ENCODE measurements at regions not wholly inside any gene's neighbourhood (a gene's known extent, or its start where the extent isn't known, plus 50 kb on each side); places are given as distances from the start of the nearest gene placed in this dataset.

- H3K9me3 ChIP-seq = no peaks in the 10 kb centered on the region
- H3K4me1 ChIP-seq (ENCODE audit: control insufficient read depth in 1 of 2, low read depth in 2 of 2) = no peaks in the 10 kb centered on the region
- ATAC-seq (ENCODE audit: insufficient number of reproducible peaks, low FRiP score, low read depth) (no peak), DNase-seq (ENCODE audit: low spot score) (no peak)
- no peak for TF ChIP-seq CTCF (IDR thresholded peaks at IDR 0.05)
- H3K27ac ChIP-seq = no peak overlapping the region
- H3K36me3 ChIP-seq = no peaks in the 10 kb centered on the region
- H3K4me3 ChIP-seq = no peak overlapping the region
- no peaks in the 10 kb centered on the region for H3K27me3 ChIP-seq (replicated peaks; ENCODE audit: insufficient read depth)
Measured at GRCh38 chr17:68143425-68143824, 104.4 kb upstream of the AMZ2 start.

GRCh38 chr17:68145088-68145487, 102.8 kb upstream of the AMZ2 start:
- no peaks in the 10 kb centered on the region for H3K4me1 ChIP-seq (ENCODE audit: control insufficient read depth in 1 of 2, low read depth in 2 of 2)
- no peaks in the 10 kb centered on the region for H3K27me3 ChIP-seq (replicated peaks; ENCODE audit: insufficient read depth)
- H3K36me3 ChIP-seq = no peaks in the 10 kb centered on the region
- ATAC-seq (ENCODE audit: insufficient number of reproducible peaks, low FRiP score, low read depth) (no peak), DNase-seq (ENCODE audit: low spot score) (no peak)
- no peak overlapping the region for H3K4me3 ChIP-seq
- no peak overlapping the region for H3K27ac ChIP-seq
- no peak for TF ChIP-seq CTCF (IDR thresholded peaks at IDR 0.05)
- no peaks in the 10 kb centered on the region for H3K9me3 ChIP-seq

GRCh38 chr17:68148936-68149335, 98.9 kb upstream of the AMZ2 start:
- no peak overlapping the region for H3K4me3 ChIP-seq
- no peak for TF ChIP-seq CTCF (IDR thresholded peaks at IDR 0.05)
- ATAC-seq (ENCODE audit: insufficient number of reproducible peaks, low FRiP score, low read depth) (no peak), DNase-seq (ENCODE audit: low spot score) (no peak)
- H3K4me1 ChIP-seq (ENCODE audit: control insufficient read depth in 1 of 2, low read depth in 2 of 2) = no peaks in the 10 kb centered on the region
- no peak overlapping the region for H3K27ac ChIP-seq
- H3K9me3 ChIP-seq = no peaks in the 10 kb centered on the region
- no peaks in the 10 kb centered on the region for H3K36me3 ChIP-seq
- no peaks in the 10 kb centered on the region for H3K27me3 ChIP-seq (replicated peaks; ENCODE audit: insufficient read depth)

GRCh38 chr17:68152161-68152571, 95.7 kb upstream of the AMZ2 start:
- Histone ChIP-seq H3K27ac (no peak overlapping the region), H3K4me1 (ENCODE audit: control insufficient read depth in 1 of 2, low read depth in 2 of 2) (no peaks in the 10 kb centered on the region), H3K27me3 (replicated peaks; ENCODE audit: insufficient read depth) (no peaks in the 10 kb centered on the region), H3K9me3 (no peaks in the 10 kb centered on the region), H3K4me3 (no peak overlapping the region), H3K36me3 (no peaks in the 10 kb centered on the region)
- TF ChIP-seq CTCF (IDR thresholded peaks at IDR 0.05) = no peak
- ATAC-seq (ENCODE audit: insufficient number of reproducible peaks, low FRiP score, low read depth) (no peak), DNase-seq (ENCODE audit: low spot score) (no peak)

GRCh38 chr17:68155692-68156091, 92.2 kb upstream of the AMZ2 start:
- H3K9me3 ChIP-seq = no peaks in the 10 kb centered on the region
- no peak for ATAC-seq (ENCODE audit: insufficient number of reproducible peaks, low FRiP score, low read depth)
- no peaks in the 10 kb centered on the region for H3K36me3 ChIP-seq
- H3K4me3 ChIP-seq = no peak overlapping the region
- TF ChIP-seq CTCF (IDR thresholded peaks at IDR 0.05) = no peak
- H3K27ac ChIP-seq = no peak overlapping the region
- H3K27me3 ChIP-seq (replicated peaks; ENCODE audit: insufficient read depth) = no peaks in the 10 kb centered on the region
- no peak for DNase-seq (ENCODE audit: low spot score)
- no peaks in the 10 kb centered on the region for H3K4me1 ChIP-seq (ENCODE audit: control insufficient read depth in 1 of 2, low read depth in 2 of 2)

Measured in thoracic aorta (tissue), 2 donors.